RCC 7860 (cell line): ENCODE measurements at regions not wholly inside any gene's neighbourhood (a gene's known extent, or its start where the extent isn't known, plus 50 kb on each side); places are given as distances from the start of the nearest gene placed in this dataset.
"Not testable (repeated sequence)": the region's sequence is repeated elsewhere in the genome, so short reads cannot be mapped to it uniquely, and the experiment has no call there.

ENCODE experiments used
- DNase-seq: peaks from one replicate; pipeline ENCODE4 v3.0.0-alpha.2; 2015; ENCODE audit warnings: low spot score
- FAIRE-seq: peaks from 2 replicates; lab custom pipeline; 2012; peaks lifted over from hg19 to GRCh38; lab: Jason Lieb, UNC

- FAIRE-seq (no peak), DNase-seq (no peak)
These were observed 955.7 kb downstream of the SORCS3 start for GRCh38 chr10:105596749-105597148.

GRCh38 chr10:105594296-105594695 lies 953.2 kb downstream of the SORCS3 start:
- peak; percentile 19 for DNase-seq
- FAIRE-seq = peak; percentile 84

- FAIRE-seq = no peak
- no peak for DNase-seq
These were observed 951.4 kb downstream of the SORCS3 start for GRCh38 chr10:105592468-105592867.

GRCh38 chr10:105586451-105587098 lies 945.5 kb downstream of the SORCS3 start:
- FAIRE-seq (no peak), DNase-seq (no peak)

- FAIRE-seq (no peak), DNase-seq (peak; percentile 61)
These were observed 944.7 kb downstream of the SORCS3 start for GRCh38 chr10:105585753-105586152.

- no peak for DNase-seq
These were observed 944.1 kb downstream of the SORCS3 start for GRCh38 chr10:105585171-105585570.

GRCh38 chr10:105579112-105579511 lies 938.0 kb downstream of the SORCS3 start:
- DNase-seq (no peak), FAIRE-seq (no peak)

More at GRCh38 chr10:105585171-105585570, 944.1 kb downstream of the SORCS3 start:
- no peak for FAIRE-seq

- DNase-seq (no peak), FAIRE-seq (no peak)
These were observed 936.9 kb downstream of the SORCS3 start for GRCh38 chr10:105577865-105578607.

- no peak for DNase-seq
- no peak for FAIRE-seq
These were observed 918.4 kb downstream of the SORCS3 start for GRCh38 chr10:105559333-105560097.

GRCh38 chr10:105550453-105550852 lies 909.4 kb downstream of the SORCS3 start:
- DNase-seq, FAIRE-seq: not testable (repeated sequence)

- no peak for FAIRE-seq
These were observed 908.6 kb downstream of the SORCS3 start for GRCh38 chr10:105549731-105550130.

GRCh38 chr10:105545101-105545500 lies 904.0 kb downstream of the SORCS3 start:
- FAIRE-seq (no peak), DNase-seq (no peak)

More at GRCh38 chr10:105549731-105550130, 908.6 kb downstream of the SORCS3 start:
- no peak for DNase-seq

GRCh38 chr10:105540381-105540780 lies 899.3 kb downstream of the SORCS3 start:
- FAIRE-seq = no peak
- DNase-seq = no peak

- no peak for DNase-seq
- FAIRE-seq = no peak
These were observed 897.8 kb downstream of the SORCS3 start for GRCh38 chr10:105538874-105539273.

GRCh38 chr10:105535478-105535877 lies 894.4 kb downstream of the SORCS3 start:
- FAIRE-seq (no peak), DNase-seq (no peak)

GRCh38 chr10:105534086-105534485 lies 893.0 kb downstream of the SORCS3 start:
- DNase-seq (no peak), FAIRE-seq (no peak)

- DNase-seq (no peak), FAIRE-seq (no peak)
These were observed 875.4 kb downstream of the SORCS3 start for GRCh38 chr10:105516511-105516910.

GRCh38 chr10:105514106-105514505 lies 873.0 kb downstream of the SORCS3 start:
- DNase-seq = no peak
- no peak for FAIRE-seq

GRCh38 chr10:105509517-105509916 lies 868.4 kb downstream of the SORCS3 start:
- FAIRE-seq (no peak), DNase-seq (no peak)

- FAIRE-seq (no peak), DNase-seq (no peak)
These were observed 865.2 kb downstream of the SORCS3 start for GRCh38 chr10:105506262-105506661.

GRCh38 chr10:105503714-105504113 lies 862.6 kb downstream of the SORCS3 start:
- DNase-seq (no peak), FAIRE-seq (no peak)

GRCh38 chr10:105502058-105502457 lies 861.0 kb downstream of the SORCS3 start:
- DNase-seq (no peak), FAIRE-seq (no peak)
